ELF-1 (cell line): ENCODE measurements at regions not wholly inside any gene's neighbourhood (a gene's known extent, or its start where the extent isn't known, plus 50 kb on each side); places are given as distances from the start of the nearest gene placed in this dataset.
A peak's percentile ranks its signal among the peaks of the same experiment; 100 is the strongest.
"Not testable (repeated sequence)": the region's sequence is repeated elsewhere in the genome, so short reads cannot be mapped to it uniquely, and the experiment has no call there.

Experiments used
- DNase-seq: peaks from one replicate; pipeline ENCODE4 v3.0.0-alpha.2; 2016; ENCODE audit warnings: low read depth, low spot score

DNA sequence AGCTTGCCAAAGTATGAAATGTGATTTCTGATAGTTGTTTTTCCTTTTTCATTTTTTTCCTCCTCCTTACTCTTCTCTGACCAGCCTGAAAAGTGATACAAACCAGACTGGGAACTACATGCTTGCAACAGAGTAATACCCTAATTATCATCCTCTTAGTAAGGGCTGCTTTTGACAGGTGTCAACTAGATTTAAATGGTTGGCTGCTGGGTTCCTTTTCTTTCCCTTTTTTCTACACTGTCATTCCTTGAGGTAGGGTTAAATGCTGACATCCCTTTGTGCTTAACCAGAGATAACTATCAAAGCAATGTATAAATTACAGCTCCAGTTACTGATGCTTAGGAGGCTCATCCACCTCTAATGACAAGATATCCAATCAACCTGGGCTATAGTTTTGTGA lies 598.8 kb downstream of the TTLL7 start:
- DNase-seq, result not testable (repeated sequence)

DNA sequence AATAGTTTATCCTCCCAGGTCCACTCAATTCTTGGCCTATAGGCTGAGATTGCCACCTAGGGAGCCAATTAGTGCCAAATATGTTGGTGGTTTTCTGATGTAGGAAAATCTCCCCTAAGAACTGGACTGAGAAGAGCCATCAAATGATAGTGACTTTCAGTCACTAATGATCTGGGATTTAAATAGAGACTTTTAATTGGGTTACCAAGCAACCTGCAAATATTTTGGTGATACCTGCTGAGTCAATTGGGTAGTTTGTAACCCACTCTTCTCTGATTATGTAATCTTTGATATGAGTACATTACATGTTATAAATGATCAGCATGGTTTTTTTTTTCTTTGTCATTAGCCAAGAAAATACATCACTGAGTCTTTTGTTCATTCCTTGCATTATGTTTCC lies 600.8 kb downstream of the TTLL7 start:
- DNase-seq, result not testable (repeated sequence)

DNA sequence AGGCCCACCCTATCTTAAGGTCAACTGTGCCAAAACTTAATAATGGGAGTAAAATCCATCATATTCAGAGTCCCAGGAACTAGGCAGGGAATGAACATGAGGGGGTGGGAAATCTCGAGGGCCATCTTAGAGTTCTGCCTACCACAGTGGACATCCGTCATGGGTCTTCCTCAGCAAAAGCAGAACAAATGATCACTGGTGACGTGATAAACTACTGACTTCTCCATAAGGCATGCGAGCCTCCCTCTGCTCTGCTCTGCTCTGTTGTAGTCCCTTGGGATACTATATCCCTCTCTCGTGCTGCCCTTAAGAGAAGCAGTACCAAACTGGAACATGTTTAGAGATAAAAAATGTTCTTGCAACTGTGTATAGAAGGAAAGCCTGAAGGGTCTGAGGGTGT lies 603.8 kb downstream of the TTLL7 start:
- DNase-seq, result not testable (repeated sequence)

DNA sequence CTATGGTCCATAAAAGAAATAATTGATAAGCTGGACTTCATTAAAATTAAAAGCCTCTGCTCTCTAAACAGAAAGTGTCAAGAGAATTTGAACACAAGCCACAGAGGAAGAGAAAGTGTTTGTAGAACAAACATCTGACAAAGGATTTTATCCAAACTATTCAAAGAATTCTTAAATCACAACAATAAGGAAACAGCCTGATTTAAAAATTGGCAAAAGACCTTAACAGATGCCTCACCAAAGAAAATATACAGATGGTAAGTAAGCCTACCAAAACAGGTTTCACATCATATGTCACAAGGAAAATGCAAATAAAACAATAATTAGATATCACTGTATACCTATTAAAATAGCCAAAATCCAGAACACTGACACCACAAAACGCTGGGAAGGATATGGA lies 612.0 kb downstream of the TTLL7 start:
- DNase-seq, result not testable (repeated sequence)

DNA sequence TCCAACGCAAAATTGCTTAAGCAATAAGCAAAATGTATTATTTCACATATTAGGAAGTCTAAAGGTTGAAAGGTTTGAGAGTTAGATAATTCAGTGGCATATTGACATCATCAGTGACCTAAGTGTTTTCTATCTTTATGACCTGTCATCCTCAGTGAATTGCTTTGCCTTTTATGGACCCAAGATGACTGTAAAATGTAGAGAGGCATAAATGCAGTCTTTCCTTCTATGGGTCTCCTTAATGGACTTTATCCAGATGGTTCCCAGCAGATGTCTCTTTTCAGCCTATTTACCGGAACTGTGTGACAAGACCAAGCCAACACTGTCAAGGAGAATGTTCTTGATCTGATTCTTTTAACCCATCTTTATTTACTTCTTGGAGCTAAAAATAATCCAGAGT lies 615.8 kb downstream of the TTLL7 start:
- DNase-seq, result not testable (repeated sequence)

DNA sequence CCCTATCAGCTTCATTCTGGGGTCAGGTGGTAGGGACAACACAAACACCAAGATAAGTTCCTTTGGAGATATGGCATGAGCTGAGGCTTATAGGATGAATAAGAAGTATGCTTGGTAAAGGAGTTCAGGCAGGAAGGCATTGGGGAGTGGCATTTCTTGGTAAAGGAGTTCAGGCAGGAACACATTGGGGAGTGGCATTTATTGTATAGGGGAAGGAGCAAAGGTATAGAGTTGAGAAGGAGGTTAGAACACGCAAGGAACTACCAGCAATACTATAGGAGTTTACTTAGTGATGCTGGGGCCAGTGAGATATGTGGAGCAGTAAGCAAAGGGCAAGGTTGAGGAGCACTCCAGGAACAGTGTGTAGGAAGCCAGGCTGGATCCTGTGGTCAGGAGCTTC lies 625.9 kb downstream of the TTLL7 start:
- not testable (repeated sequence) for DNase-seq

DNA sequence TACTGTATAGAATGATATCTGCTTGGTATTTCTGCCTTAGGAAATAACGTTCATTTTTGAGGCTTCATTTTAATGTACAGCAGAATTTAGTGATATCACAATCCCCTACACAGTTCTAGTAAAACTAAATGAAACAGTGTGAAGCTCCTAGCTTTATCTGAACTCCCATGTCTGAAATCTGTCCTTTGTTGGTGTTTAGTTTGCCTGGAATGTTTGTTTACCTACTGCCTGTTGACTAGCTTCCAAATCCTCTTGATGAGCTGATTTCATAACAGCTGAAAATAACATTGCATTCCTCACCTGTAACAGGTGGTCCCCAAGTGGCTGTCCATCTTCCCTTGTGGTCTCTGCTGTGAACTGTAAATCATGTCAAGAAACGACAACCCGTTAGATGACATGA lies 629.1 kb downstream of the TTLL7 start:
- DNase-seq, result not testable (repeated sequence)

DNA sequence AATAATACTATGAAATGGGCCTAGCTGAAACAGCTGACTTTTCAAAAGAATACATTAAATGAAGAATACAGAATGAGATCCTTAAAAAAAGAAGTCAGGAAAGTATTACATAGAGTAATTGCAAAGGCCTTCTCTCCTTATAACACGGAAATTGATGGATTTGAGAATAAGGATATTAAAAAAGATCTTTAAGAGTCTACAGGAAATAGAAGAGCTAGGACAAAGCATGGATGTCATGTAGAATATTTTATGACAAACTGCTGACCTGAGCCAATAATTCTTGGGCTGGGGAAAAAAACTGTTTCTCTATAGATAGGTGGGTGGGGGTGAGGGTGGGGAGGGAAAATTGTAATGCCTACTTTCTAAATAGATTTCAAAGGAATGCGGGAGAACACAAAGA lies 633.6 kb downstream of the TTLL7 start:
- DNase-seq, result not testable (repeated sequence)

DNA sequence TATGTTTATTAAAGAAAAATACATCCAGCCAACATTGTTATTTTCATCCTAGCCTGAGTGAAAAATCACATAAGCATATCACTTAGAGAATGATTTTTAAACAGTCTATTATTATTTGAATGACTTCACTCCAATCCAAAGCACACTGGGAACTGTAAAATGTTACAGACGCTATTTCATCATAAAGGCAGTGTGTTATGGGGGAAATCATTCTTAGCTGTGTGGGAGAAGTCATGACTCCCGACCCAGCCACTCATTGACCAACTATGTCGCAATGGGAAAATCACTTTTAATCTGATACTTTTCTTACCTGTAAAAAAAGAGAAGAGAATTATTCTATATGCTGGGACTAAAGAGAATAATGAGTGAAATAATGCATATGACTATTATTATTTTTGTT lies 653.6 kb downstream of the TTLL7 start:
- DNase-seq, result not testable (repeated sequence)

DNA sequence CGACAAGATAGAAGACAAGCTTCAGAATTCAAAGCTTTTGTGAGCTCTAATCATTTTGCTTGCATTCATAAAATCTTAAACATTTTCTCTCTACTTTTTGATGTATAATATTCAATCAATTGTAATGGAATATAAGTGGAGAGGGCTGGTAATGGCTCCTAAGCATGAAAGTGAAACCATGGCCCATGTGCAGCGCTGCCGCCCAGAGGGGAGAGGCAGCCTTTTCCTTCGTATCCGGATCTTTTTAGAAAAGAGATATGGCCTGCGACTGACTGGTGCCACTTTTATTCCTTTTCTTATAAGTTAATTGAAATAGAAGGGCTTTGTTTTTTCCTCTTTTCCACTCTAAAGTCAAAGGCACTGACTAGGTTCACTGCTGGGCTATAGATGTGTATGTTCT lies 655.2 kb downstream of the TTLL7 start:
- not testable (repeated sequence) for DNase-seq

DNA sequence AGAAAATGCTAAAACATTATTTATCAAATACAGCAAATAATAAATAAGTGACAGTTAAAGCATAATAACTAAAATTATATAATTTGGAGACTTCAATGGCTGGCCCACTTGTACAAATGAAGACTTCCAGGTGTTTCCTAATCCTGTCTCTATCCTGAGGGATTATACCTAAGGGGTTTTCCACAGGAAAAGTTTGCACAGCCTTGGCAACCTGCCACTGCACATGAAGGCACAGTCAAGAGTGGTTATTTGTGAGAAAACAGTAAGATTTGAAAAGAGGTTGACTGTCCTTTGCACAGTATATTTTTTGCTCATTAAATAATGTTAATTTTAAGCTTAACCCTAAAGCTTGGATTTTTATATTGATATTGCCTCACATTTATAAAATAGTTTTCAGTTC lies 655.9 kb downstream of the TTLL7 start:
- not testable (repeated sequence) for DNase-seq

DNA sequence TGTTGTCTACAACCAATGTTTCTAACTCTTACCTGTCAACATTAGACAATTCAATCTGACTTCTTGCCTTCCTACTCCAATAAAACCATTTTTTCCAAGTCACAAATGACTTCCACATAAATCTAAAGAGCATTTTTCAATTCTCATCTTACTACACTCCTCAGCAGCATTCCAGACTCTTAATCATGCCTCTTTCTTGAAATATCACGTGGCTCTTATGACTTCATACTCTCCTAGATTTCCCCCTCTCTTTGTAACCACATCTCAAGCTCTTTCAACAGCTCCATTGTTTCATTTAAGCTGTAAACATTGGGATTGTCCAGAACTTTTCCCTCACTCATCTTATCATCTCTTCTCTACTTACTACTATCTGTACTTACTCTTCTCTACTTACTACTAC lies 666.6 kb downstream of the TTLL7 start:
- DNase-seq, result not testable (repeated sequence)

DNA sequence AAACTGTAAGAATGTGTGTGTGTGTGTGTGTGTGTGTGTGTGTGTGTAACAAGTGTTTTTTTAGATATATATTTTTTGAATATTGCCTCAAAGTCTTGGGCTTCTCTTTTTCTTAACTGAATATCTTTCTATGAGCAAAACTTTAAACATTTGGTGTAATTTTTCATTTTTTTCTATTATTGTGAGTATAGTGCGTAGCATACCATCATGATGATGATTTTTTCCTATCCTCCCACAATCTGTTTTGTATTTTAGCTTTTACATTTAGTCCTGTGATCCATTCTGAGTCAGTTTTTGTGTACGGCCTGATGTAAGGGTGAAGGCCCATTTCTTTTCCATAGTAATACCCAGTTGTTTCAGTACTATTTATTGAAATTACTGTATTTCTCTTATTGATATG lies 680.6 kb downstream of the TTLL7 start:
- DNase-seq, result no peak

DNA sequence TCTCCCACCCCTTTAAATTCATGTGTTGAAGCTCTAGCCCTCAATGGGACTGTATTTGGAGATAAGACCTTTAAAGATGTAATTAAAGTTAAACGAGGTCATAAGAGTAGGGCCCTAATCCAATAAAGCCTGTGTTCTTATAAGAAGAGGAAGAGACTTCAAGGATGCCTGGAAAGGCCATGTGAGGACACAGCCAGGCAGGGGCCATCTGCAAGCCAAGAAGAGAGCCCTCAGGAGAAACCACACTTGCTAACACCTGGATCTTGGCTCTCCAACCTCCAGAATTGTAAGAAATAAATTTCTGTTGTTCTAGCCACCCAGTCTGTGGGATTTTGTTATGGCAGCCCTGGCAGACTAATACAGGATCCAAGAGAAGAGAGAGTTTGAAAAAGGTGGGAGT lies 683.5 kb downstream of the TTLL7 start:
- not testable (repeated sequence) for DNase-seq

DNA sequence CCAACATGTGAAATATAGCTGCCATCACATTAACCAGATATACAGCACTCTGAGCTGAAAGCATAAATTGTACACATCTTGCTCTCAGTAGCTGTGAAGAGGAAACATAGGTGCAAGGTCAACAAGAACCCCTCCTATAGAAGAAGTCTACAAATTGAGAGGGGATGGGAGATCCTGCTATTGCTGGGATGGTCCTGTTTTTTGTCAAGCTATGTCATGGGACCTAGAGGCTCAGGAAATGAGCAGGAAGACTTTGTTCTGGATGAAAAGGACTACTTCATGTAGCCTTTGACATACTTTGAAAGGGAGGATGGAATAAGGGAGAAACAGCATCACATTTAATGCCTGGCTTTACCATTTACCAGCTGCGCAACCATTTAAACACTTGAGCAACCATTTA lies 688.8 kb downstream of the TTLL7 start:
- not testable (repeated sequence) for DNase-seq

DNA sequence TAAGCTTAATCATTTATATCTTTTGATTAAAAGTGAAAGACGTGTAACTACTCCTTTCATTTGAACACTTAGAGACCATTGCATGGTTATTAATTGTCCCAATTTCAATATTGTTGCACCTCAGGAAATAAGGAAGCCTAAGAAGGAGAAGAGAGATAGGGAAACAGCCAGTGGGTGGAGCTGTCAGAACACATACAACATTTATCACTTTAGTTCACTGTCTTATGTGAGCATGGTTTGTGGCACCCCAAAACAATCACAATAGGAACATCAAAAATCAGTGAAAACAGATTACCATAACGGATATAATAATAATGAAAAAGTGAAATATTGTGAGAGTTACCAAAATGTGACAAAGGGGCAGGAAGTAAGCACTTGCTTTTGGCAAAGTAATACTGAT lies 689.9 kb downstream of the TTLL7 start:
- DNase-seq, result not testable (repeated sequence)

DNA sequence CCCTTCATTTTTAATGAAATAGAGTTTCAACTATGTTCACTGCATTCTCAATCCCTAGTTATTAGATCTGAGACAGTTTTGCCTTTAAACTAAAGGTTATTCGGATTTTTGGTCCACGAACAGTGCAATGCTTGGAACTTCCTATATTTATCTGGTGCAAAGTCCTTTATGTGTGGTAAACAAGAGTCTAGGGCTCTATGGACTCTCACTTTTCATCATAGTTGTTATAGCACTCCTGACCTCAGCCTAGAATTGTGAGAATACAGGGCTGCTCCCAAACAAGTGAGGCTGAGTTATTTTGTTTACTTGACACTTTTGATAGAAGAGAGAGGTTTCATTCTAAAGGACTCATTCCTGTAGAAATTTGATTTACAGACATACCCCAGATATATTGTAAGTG lies 692.1 kb downstream of the TTLL7 start:
- DNase-seq, result not testable (repeated sequence)

DNA sequence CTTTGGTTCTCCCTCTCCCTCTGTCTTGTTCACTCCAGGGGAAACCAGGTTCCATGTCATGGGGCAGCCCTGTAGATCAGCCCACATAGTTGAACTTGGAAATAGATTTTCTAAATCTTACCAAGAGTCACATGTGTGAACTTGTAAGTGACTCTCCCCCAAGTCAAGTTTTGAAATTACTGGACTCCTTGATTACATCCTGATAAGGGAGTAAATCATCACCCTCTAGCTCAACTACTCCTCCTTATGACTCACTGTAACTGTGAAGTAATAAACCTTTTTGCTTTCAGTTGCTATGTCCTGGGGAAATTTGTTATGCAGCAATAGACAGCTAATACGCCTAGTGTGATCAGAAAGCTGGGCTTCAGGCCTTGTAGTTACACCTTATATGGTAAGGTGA lies 703.3 kb downstream of the TTLL7 start:
- not testable (repeated sequence) for DNase-seq

DNA sequence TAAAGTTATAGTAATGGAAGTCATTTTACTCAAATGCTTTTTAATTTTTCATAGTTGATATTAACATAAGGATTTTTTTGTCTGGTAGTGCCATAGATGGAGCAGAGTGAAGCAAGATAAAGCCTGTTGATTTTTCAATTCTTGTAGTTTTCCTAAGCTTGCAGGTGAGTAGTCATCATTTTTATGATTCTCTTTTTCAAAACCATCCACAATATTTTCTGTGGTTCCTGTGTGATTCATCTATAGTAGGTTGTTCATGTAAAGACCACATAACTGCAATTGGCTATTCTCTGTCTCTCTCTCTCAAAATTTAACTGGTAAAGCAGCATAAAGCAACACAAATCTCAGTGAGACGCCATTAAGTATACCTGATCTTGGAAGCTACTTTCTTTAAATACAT lies 711.5 kb downstream of the TTLL7 start:
- DNase-seq, result not testable (repeated sequence)

DNA sequence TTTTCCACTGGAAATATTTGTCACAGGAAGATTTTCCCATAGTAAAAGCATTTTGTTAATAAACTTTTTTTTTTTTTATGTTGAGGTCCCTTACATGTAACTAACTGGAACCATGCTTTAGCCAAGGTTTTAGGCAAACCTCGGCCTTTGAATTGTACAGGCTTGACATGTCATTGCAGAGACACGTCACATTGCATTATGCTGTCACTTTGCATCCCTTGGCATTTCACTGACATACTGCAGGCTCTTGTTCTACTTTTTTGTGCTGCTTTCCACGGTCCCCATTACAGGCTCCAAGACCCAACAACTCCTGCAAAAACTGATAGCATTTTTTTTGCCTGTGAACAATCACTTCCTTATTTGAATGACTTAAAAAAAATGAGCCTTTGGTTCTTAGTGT lies 724.3 kb downstream of the TTLL7 start:
- not testable (repeated sequence) for DNase-seq

DNA sequence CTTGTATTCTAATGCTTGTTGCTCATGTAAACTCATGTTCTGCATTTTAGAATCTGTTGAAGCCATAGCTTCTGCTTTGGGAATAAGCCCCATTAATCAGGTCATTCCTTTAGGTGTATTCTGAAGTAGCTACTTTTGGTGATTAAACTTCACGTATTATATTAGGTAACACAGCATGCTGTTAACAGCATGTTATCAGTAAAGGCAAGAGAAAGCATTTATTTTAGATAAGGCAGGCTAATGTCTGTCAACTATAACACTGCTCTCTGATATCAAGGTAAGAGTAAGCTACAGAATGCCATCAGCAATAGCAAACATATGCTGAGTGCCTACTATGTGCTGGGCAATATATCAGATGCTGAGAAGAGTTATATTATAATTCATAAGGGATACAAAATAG lies 726.4 kb downstream of the TTLL7 start:
- DNase-seq, result not testable (repeated sequence)

DNA sequence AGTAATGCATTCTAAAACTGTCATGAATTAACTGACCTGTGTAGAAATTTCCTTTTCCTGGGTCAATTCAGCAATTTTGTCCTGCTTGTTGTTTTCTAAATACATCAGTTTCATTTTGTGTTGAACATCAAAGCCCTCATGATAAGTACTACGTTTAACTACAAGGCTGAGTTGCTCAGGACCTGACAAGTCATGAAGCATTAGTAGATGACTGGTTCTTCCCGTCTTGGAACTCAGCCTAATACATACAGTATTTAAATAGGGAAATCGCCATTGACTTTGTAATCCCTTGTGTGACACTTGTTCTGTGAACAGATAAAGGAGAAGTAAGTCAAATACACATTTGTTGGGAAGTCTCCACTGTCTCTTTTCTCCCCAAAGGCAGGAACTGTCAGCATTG lies 727.1 kb downstream of the TTLL7 start:
- not testable (repeated sequence) for DNase-seq

DNA sequence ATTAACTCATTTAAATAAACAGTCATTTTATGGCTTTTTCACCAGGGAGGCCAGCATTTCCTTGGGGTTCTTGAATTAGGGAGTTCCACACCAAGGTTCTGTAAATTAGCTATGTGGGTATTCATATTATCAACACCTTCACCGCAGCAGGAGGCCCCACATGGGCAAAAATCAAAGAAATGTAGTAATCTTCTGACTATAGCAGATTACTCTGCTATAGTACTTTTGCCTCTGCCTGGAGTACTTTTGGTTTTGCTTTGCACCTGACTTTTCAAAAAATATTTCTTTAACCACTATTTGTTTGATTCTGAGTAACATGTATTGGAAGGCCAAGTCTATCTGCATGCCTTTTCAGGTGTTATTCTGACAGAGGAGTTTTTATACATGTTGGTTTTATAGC lies 728.1 kb downstream of the TTLL7 start:
- not testable (repeated sequence) for DNase-seq

DNA sequence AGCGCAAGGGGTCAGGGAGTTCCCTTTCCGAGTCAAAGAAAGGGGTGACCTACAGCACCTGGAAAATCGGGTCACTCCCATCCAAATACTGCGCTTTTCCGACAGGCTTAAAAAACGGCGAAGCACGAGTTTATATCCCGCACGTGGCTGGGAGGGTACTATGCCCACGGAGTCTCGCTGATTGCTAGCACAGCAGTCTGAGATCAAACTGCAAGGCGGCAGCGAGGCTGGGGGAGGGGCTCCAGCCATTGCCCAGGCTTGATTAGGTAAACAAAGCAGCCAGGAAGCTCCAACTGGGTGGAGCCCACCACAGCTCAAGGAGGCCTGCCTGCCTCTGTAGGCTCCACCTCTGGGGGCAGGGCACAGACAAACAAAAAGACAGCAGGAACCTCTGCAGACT lies 735.1 kb downstream of the TTLL7 start:
- DNase-seq, result peak; percentile 59
